KBM-7 (cell line): ENCODE measurements at regions not wholly inside any gene's neighbourhood (a gene's known extent, or its start where the extent isn't known, plus 50 kb on each side); places are given as distances from the start of the nearest gene placed in this dataset.
"Not testable (repeated sequence)": the region's sequence is repeated elsewhere in the genome, so short reads cannot be mapped to it uniquely, and the experiment has no call there.

ENCODE experiments used
- DNase-seq: peaks from one replicate; pipeline ENCODE4 v3.0.0-alpha.2; 2015
- in situ Hi-C: fragments of 300-500 bp; cut with MboI; formaldehyde crosslinking; loops from 2 replicates; pipeline ENCODE4 v1.14.3; 2020; ENCODE audit warnings: low sequenced_read_pairs, low pct_unique_long_range_greater_than_20kb, mixed read lengths

GRCh38 chr13:81207231-81207630, 866.3 kb upstream of the SPRY2 start:
- in situ Hi-C loops: no loop called here

GRCh38 chr13:81203783-81204182, 862.9 kb upstream of the SPRY2 start:
- in situ Hi-C loops: no loop called here
- DNase-seq: no peak

More at GRCh38 chr13:81207231-81207630, 866.3 kb upstream of the SPRY2 start:
- no peak for DNase-seq

GRCh38 chr13:81199956-81200355, 859.0 kb upstream of the SPRY2 start:
- in situ Hi-C loops: no loop called here
- DNase-seq: no peak

GRCh38 chr13:81197966-81198365, 857.0 kb upstream of the SPRY2 start:
- in situ Hi-C loops: no loop called here
- no peak for DNase-seq

- DNase-seq: no peak
- in situ Hi-C loops: no loop called here
Observed at GRCh38 chr13:81197483-81197882, 856.6 kb upstream of the SPRY2 start.

GRCh38 chr13:81194362-81194761, 853.4 kb upstream of the SPRY2 start:
- no peak for DNase-seq
- in situ Hi-C loops: no loop called here

GRCh38 chr13:81184556-81185265, 843.8 kb upstream of the SPRY2 start:
- in situ Hi-C loops: no loop called here

GRCh38 chr13:81172603-81173002, 831.7 kb upstream of the SPRY2 start:
- DNase-seq: no peak
- in situ Hi-C loops: no loop called here

More at GRCh38 chr13:81184556-81185265, 843.8 kb upstream of the SPRY2 start:
- no peak for DNase-seq

- peak; percentile 39 for DNase-seq
- in situ Hi-C loops: no loop called here
Observed at GRCh38 chr13:81171065-81171647, 830.2 kb upstream of the SPRY2 start.

GRCh38 chr13:81163823-81164222, 822.9 kb upstream of the SPRY2 start:
- DNase-seq, in situ Hi-C loops: not testable (repeated sequence)

GRCh38 chr13:81153478-81153877, 812.6 kb upstream of the SPRY2 start:
- in situ Hi-C loops: no loop called here
- DNase-seq: no peak

GRCh38 chr13:81148822-81149221, 807.9 kb upstream of the SPRY2 start:
- in situ Hi-C loops: no loop called here

GRCh38 chr13:81146576-81146975, 805.6 kb upstream of the SPRY2 start:
- DNase-seq, in situ Hi-C loops: not testable (repeated sequence)

More at GRCh38 chr13:81148822-81149221, 807.9 kb upstream of the SPRY2 start:
- DNase-seq: no peak

- in situ Hi-C loops: no loop called here
- no peak for DNase-seq
Observed at GRCh38 chr13:81142306-81142999, 801.5 kb upstream of the SPRY2 start.

- DNase-seq: no peak
- in situ Hi-C loops: no loop called here
Observed at GRCh38 chr13:81140675-81141074, 799.7 kb upstream of the SPRY2 start.

GRCh38 chr13:81139987-81140386, 799.1 kb upstream of the SPRY2 start:
- no peak for DNase-seq

GRCh38 chr13:81138353-81138980, 797.5 kb upstream of the SPRY2 start:
- in situ Hi-C loops: no loop called here
- DNase-seq: no peak

More at GRCh38 chr13:81139987-81140386, 799.1 kb upstream of the SPRY2 start:
- in situ Hi-C loops: no loop called here

GRCh38 chr13:81133066-81133465, 792.1 kb upstream of the SPRY2 start:
- in situ Hi-C loops: no loop called here
- DNase-seq: no peak

GRCh38 chr13:81117416-81117815, 776.5 kb upstream of the SPRY2 start:
- in situ Hi-C loops: no loop called here

More at GRCh38 chr13:81117416-81117815, 776.5 kb upstream of the SPRY2 start:
- no peak for DNase-seq
